ENCODE measurements at regions not wholly inside any gene's neighbourhood (a gene's known extent, or its start where the extent isn't known, plus 50 kb on each side); places are given as distances from the start of the nearest gene placed in this dataset.

DNA sequence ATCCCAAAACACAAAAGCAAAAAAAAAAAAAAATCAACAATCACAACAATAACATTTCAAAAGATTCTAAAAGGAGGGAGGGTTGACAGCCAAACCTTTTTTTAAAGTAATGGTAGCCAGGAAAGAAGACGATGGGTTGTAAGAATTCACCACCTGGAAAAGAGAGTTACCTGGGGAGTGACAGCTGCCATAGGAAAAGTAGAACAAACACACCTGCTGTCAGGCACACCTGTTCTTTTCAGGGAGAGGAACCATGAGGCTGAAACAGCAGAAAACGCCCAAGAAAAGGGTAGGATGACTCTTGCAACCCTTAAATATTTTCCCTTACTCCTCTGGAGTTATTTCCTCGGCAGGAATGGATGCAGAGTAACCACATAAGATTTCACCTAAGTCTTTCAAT is 388.4 kb upstream of the TEX13C start:
- DNase-seq (ENCODE audit: extremely low spot score), result no peak
- TF ChIP-seq, protein P1, sequence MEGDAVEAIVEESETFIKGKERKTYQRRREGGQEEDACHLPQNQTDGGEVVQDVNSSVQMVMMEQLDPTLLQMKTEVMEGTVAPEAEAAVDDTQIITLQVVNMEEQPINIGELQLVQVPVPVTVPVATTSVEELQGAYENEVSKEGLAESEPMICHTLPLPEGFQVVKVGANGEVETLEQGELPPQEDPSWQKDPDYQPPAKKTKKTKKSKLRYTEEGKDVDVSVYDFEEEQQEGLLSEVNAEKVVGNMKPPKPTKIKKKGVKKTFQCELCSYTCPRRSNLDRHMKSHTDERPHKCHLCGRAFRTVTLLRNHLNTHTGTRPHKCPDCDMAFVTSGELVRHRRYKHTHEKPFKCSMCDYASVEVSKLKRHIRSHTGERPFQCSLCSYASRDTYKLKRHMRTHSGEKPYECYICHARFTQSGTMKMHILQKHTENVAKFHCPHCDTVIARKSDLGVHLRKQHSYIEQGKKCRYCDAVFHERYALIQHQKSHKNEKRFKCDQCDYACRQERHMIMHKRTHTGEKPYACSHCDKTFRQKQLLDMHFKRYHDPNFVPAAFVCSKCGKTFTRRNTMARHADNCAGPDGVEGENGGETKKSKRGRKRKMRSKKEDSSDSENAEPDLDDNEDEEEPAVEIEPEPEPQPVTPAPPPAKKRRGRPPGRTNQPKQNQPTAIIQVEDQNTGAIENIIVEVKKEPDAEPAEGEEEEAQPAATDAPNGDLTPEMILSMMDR (IDR thresholded peaks at IDR 0.05; ENCODE audit: control extremely low read depth, extremely low read depth, low read depth, missing control alignments), result no peak
- ChIA-PET CTCF (no interaction called here), POLR2A (no interaction called here)

DNA sequence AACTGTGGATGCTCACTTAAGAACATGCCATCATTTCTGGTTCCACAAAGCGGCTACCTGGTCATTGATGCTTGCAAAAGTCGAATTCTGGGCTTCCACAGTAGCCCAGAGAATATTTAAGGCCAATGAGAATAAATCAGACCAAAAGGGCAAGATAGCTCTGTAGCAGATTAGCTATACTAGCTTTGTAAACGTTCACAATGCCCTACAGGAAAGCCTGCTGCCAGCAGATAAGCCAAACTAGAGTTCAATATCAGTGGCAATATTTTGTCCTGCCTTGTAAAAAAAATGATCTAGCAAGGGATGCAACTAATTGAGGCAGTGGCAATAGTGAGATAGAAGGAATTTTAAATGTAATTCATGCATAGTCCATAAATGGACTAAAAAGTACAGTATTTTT is 387.7 kb upstream of the TEX13C start:
- no peak for DNase-seq (ENCODE audit: extremely low spot score)
- ChIA-PET POLR2A (no interaction called here), CTCF (no interaction called here)
- TF ChIP-seq, protein P1 (IDR thresholded peaks at IDR 0.05; ENCODE audit: control extremely low read depth, extremely low read depth, low read depth, missing control alignments), result no peak

DNA sequence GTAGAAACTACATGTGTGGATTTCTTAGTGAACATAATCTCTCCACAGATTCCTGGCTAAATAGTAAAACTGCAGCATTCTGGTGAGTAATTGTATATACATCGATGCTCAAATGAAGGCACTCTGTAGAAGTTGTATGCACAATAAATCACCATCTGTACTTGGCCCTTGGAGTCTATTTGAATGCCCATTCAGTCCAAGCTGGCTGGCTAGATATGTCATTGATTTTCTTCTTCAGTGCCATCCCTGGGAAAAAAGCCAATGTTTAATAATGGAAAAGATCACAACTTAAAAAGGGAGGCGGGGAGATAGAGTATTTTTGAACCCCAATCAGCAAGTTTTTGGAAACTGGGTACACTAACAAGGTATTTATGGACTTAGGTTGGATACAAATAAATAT is 381.0 kb upstream of the TEX13C start:
- ChIA-PET CTCF (no interaction called here), POLR2A (no interaction called here)
- TF ChIP-seq, protein P1 (IDR thresholded peaks at IDR 0.05; ENCODE audit: control extremely low read depth, extremely low read depth, low read depth, missing control alignments), result no peak
- DNase-seq (ENCODE audit: extremely low spot score), result no peak

DNA sequence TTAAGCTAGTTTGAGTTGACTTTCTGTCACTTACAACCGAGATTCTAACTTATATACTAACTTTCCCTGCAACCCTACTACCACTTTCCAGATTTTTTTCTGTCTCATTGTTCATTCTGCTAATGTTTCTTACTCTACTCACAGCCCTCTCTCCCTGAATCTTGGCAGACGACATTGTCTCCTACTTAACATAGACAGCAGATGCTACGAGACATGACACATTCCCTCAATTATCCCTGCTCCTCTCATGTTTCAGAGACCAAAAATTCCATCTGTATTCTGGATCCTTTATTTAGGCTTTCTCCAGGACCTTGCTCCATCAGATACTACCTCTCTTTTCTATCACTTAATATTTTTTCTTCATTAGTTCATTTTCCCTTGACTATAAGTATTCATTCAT is 379.1 kb upstream of the TEX13C start:
- TF ChIP-seq, protein P1 (IDR thresholded peaks at IDR 0.05; ENCODE audit: control extremely low read depth, extremely low read depth, low read depth, missing control alignments), result no peak
- no peak for DNase-seq (ENCODE audit: extremely low spot score)
- ChIA-PET CTCF (no interaction called here), POLR2A (no interaction called here)

DNA sequence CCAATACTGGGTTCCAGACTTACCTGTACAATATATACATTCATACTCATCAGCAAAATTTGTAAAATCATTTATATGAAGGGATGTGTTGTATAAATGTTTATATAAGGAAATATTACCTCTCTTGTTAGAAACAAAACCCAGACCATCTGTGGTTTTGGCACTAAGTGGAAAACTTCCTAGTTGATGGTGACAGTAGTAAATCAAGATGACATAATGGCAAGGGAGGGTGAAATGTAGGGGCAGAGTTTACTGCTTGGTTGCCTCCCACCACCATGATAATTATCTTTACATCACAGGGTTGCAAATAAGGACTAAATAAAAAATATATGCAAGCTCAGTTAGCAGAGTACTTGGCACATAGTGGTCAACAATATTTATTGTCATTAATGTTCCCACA is 365.3 kb upstream of the TEX13C start:
- POLR2A ChIA-PET, result no interaction called here

DNA sequence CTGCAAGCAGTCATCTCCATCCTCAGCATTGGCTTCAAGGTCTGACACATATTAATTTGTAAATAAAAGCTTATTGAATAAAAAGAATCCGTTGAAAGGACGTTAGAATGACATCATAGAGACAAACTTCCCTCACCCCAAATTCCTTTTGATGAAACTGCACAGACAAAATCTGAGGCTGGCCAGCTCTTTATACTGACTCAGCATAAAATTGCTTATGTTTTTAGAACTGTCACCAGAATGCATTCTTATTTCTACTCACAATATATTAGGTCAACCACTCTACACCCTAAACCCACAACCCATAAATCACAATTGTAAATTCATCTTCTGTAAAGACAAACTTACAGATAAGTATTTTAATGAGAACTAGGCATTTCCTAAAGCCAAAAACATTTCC is 359.2 kb upstream of the TEX13C start:
- CTCF ChIA-PET, result no interaction called here
- DNase-seq (ENCODE audit: extremely low spot score), result no peak
- POLR2A ChIA-PET, result no interaction called here
- TF ChIP-seq, protein P1 (IDR thresholded peaks at IDR 0.05; ENCODE audit: control extremely low read depth, extremely low read depth, low read depth, missing control alignments), result no peak

More for the DNA sequence above, 365.3 kb upstream of the TEX13C start:
- DNase-seq (ENCODE audit: extremely low spot score), result no peak
- TF ChIP-seq, protein P1 (IDR thresholded peaks at IDR 0.05; ENCODE audit: control extremely low read depth, extremely low read depth, low read depth, missing control alignments), result no peak
- CTCF ChIA-PET, result no interaction called here

DNA sequence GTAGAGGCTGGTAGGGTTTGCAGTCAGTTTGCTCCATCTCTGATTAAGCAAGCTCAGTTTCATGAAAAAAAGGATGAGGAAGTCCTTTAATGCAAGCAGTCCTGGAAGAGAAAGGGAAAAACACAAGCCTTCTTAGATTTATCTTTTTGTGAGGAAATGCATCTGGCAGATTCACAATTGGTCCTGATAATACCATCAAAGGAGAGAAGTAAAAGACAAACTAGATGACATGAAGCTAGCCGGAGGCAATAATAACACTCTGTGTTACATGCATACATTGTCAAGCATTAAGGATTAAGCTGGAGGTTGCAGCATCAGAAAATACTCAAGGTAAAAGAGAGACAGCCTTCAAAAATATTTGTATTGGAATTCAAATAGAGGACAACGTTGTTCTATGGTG is 356.0 kb upstream of the TEX13C start, which contains the start of gene TENM1:
TSS of gene TENM1 (minus strand) at position 101 of the 400 bp plus-strand sequence.
- CTCF ChIA-PET, result no interaction called here
- POLR2A ChIA-PET, result no interaction called here
- TF ChIP-seq, protein P1 (IDR thresholded peaks at IDR 0.05; ENCODE audit: control extremely low read depth, extremely low read depth, low read depth, missing control alignments), result no peak
- DNase-seq (ENCODE audit: extremely low spot score), result no peak

All from GM10248 (cell line).